ENCODE measurements at regions not wholly inside any gene's neighbourhood (a gene's known extent, or its start where the extent isn't known, plus 50 kb on each side); places are given as distances from the start of the nearest gene placed in this dataset.

- DNase-seq (ENCODE audit: extremely low read depth in 1 of 4, low spot score in 3 of 4) (no peak), FAIRE-seq (no peak), ATAC-seq (no peak)
- intact Hi-C loops (cut with micrococcal nuclease) (loop anchor here (10.0 kb wide), 2 partner anchors 139 to 321 kb away; no protein-coding TSS in a partner anchor), in situ Hi-C loops (cut with MboI) (no loop called here)
- Histone ChIP-seq H3K36me3 (ENCODE audit: control insufficient read depth, insufficient read depth, low read length) (no peaks in the 10 kb centered on the region), H3K4me3 (no peak overlapping the region), H3K27ac (ENCODE audit: extremely low read depth, low read depth, low read length) (peak overlapping the region; percentile 30; the same call in 2 of the 3 replicates), H3K27me3 (ENCODE audit: control insufficient read depth in 2 of 2, insufficient read depth in 2 of 2, low read length in 2 of 2) (no peaks in the 10 kb centered on the region), H3K4me2 (ENCODE audit: insufficient read depth, low read length) (no peak overlapping the region), H3K4me1 (replicated peaks in 1 of 2; ENCODE audit: control insufficient read depth in 2 of 2, insufficient read depth in 2 of 2, low read length in 2 of 2) (peaks cover 9 to 58% of the 10 kb centered on the region in 2 experiments), H3K79me2 (ENCODE audit: control insufficient read depth, insufficient read depth, low read length) (no peaks in the 10 kb centered on the region), H3K9ac (ENCODE audit: insufficient read depth in 1 of 2, low read depth in 2 of 2, low read length in 2 of 2) (peak overlapping the region in 1 of 2 experiments; percentile 43; a peak in 1 of 4 replicates), H4K20me1 (replicated peaks; ENCODE audit: control insufficient read depth, insufficient read depth, low read length) (no peaks in the 10 kb centered on the region), H2AFZ (ENCODE audit: low read depth, low read length) (peak overlapping the region; percentile 76), H3K9me1 (ENCODE audit: control insufficient read depth, insufficient read depth, low read length) (no peaks in the 10 kb centered on the region), H3K9me3 (replicated peaks; ENCODE audit: control insufficient read depth, insufficient read depth, low read depth, low read length) (peaks cover 7% of the 10 kb centered on the region)
- no peak for TF ChIP-seq ZBTB49 (CRISPR knock-in tag; IDR thresholded peaks at IDR 0.05; ENCODE audit: borderline replicate concordance)
- peak; percentile 96 for TF ChIP-seq ZNF512 (tag; IDR thresholded peaks at IDR 0.05)
- TF ChIP-seq AFF1 (IDR thresholded peaks at IDR 0.05; ENCODE audit: low read depth in 1 of 2, partially characterized antibody in 2 of 2): no peak
- no peak for TF ChIP-seq ELK3 (CRISPR knock-in tag; IDR thresholded peaks at IDR 0.05)
- no peak for TF ChIP-seq FOXP1 (CRISPR knock-in tag; IDR thresholded peaks at IDR 0.05)
- no peak for TF ChIP-seq NEUROD1 (IDR thresholded peaks at IDR 0.05; ENCODE audit: borderline replicate concordance, low read depth, low read length, partially characterized antibody)
- 0 out of 4 replicates have a peak, but pooled peaks of 1 of the 2 experiments have one; percentile 17 for TF ChIP-seq HDAC1 (IDR thresholded peaks at IDR 0.05)
- TF ChIP-seq EP300 (IDR thresholded peaks at IDR 0.05; ENCODE audit: low read length): no peak
- CTCF ChIA-PET (ENCODE audit: low intra/inter-chr PET ratio): interaction anchor here (0.8 kb wide), 1 partner anchor 289 kb away, joined by 3 read pairs; no protein-coding TSS in a partner anchor
- no TSS peak for BruUV-seq (replicated peaks)
- POLR2A ChIA-PET: interaction anchor here (1.5 kb wide), 1 partner anchor 11 kb away, joined by 5 read pairs; no protein-coding TSS in a partner anchor
- WGBS (ENCODE audit: insufficient coverage, low coverage, missing lambda C conversion rate): 30% methylated on average over 2 of the region's 2 CpGs
These were observed 277.9 kb upstream of the KLF3 start for GRCh38 chr4:38386005-38386551.

All from K562 (cell line).